IPS-18c (cell line): ENCODE measurements at regions not wholly inside any gene's neighbourhood (a gene's known extent, or its start where the extent isn't known, plus 50 kb on each side); places are given as distances from the start of the nearest gene placed in this dataset.

ENCODE experiments used
- H3K4me3 ChIP-seq: 2 replicates; pipeline ENCODE4 v1.7.0; 2013; ENCODE audit warnings: low read depth, mild to moderate bottlenecking, low read length, moderate library complexity; ENCODE audit not compliant: insufficient read depth
- H3K9me3 ChIP-seq: one replicate; pipeline ENCODE4 v1.6.1; 2013; ENCODE audit warnings: mild to moderate bottlenecking, low read length, moderate library complexity; ENCODE audit not compliant: control insufficient read depth, insufficient read depth

DNA sequence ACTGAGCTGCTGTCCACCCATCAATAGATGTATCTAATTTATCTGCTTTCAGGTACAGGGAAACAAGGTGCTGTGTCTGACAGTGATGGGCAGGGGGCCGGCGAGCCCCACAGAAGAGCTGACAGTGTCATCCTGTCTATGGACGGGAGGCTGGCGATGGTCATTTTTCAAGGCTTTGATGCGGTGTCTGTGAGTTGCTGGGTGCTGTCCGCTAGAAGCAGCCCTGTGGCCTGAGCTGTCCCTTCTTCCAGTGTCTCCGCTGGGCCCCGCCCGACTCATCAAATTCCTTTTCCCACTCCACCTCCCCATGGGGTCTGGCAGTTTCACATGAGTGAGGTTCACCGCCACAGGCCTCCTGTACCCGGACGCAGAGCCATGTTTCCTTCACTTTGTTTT lies 161.4 kb upstream of the PMEPA1 start:
- H3K4me3 ChIP-seq, result no peak overlapping the region
- no peaks in the 10 kb centered on the region for H3K9me3 ChIP-seq

DNA sequence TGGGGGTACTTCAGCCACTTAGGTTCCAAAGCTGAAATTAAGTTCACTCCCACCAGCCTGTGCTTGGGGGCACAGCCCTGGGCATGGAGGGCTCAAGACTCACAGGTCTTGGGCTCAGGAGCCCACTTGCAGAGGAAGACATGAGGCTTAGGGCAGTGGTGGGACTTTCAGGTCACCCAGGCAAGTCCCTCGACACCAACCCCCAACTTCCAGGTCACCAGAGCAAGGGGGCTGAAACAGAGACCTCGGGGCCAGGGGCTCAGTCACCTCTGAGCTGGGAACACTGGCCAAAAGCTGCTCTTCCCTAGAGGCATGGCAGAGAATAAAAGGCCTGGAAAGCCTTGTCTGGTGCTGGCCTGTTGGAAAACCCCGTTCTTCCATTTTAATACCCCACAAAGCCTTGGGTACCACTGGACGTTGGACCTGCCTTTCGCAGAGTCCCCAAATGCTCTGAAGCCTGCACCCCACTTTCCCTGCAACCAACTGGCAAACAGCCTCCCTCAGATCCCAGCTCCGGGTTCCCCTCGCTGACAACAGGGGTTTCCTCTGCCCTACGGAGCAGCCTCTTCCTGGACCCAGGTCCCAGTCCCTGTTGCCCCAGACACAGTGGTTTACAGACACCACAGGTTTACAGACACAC lies 160.9 kb upstream of the PMEPA1 start:
- H3K4me3 ChIP-seq, result no peak overlapping the region
- no peaks in the 10 kb centered on the region for H3K9me3 ChIP-seq

DNA sequence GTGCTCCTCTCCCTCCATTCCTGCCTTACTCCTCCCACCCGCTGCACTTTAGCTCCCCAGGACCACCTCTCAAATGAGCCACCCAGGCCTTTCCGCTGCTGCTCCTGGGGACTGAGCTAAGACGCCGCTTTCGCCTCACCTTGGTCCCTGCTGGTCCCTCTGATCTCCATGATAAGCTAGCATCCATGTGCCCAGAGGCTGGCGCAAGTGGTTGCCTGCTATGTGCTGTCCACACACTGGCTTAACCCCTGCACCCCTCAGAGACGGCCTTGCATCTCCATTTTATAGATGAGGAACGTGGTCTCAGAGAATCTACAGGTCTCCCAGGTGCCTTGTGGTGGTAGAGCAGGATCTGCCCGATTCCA lies 160.1 kb upstream of the PMEPA1 start:
- Histone ChIP-seq H3K9me3 (no peaks in the 10 kb centered on the region), H3K4me3 (no peak overlapping the region)

DNA sequence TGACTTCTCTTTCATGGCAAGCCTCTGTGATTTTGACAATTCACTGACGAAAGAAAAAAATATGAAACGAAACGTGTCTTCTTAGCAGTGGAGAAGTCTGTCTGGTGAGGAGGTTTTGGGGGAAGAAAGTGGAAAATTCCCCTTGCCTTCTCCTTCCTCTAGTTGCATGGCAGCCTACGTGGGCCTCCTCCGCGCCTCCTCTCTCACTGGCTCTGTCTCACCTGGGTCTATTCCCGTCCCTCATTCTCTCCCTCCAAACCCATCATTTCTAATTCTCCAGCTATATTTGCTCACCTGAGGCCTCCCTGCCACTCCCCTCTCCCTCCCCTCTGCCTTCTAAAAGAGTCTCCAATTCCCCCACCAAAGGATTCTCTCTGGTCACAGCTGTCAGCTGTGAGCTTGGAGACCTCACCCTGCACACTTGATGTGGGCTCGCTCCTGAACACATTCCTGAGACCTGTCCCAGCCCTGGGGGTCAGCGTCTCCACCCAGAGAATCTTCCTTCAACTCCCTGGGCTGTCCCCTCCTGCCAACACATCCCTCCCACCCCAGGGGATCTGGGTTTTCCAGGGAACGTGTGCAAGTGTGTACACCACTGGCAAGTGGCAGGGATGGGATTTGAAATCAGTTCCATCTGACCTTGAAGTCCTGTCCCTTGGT lies 159.6 kb upstream of the PMEPA1 start:
- H3K9me3 ChIP-seq, result no peaks in the 10 kb centered on the region
- H3K4me3 ChIP-seq, result no peak overlapping the region

DNA sequence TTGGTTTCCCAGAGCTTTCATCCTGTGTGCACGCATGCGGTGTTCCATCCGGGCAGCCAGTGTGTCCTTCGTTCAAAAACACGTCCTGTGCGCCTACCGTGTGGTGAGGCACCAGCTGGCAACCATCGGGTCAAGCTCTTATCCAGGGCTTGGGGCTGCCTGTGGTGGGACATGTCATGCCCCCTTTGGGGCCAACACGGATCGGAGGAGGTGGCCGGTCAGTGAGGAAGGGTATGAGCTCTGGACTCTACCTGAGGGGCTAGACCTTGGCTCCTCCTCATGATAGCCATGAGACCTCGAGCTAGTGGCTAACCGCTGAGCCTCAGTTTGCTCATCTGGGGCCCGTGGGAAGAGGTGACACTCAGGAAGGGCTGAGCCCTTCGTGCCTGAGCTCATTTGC lies 158.5 kb upstream of the PMEPA1 start:
- Histone ChIP-seq H3K9me3 (no peaks in the 10 kb centered on the region), H3K4me3 (no peak overlapping the region)

DNA sequence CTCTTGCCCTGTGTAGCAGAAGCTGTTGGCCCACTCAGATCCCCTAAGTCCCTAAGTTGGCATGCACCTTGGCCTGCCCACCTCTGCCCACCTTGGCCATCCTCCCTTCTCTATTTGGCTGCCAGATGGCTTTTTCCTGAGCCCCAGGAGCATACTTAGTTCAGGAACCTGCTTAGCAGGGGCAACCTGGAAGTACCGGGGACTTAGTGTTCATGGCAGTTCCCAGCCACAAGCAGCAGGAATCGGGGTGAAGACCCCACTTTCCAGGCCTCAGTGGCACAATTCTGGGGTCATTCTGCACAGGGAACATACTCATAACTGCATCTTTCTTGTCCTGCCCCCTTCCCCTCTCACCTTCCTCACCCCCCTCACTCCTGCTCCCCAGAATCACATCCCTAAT lies 158.0 kb upstream of the PMEPA1 start:
- H3K4me3 ChIP-seq, result no peak overlapping the region
- H3K9me3 ChIP-seq, result no peaks in the 10 kb centered on the region

DNA sequence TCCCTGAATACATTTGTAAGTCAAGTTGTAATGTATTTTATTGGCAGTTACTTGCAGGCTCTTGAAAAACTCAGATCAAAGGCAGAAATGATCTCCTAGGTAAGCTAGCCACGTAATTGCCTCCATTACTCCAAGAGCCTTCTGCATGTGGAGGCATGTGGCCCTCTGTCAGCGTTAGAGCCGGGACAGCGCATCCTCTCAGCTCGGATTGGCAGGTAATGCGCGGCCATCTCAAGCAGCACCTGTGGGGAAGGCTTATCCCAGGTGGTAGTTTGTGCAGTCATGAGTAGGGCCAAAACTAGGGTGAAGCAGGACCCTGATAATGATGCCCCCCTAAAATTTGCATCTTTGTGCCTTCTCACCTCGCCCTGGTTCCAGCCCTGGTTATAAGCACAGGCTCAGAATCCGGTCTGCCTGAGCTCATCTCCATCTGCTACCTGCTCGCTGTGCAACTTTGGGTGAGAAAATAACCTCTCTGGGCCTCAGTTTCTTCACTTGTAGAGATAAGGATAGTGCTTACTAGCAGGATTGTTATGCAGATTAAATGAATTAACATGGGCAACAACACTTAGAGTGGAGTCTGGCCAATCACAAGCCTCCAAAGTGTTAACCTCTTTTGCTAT lies 157.5 kb upstream of the PMEPA1 start:
- Histone ChIP-seq H3K4me3 (no peak overlapping the region), H3K9me3 (no peaks in the 10 kb centered on the region)

DNA sequence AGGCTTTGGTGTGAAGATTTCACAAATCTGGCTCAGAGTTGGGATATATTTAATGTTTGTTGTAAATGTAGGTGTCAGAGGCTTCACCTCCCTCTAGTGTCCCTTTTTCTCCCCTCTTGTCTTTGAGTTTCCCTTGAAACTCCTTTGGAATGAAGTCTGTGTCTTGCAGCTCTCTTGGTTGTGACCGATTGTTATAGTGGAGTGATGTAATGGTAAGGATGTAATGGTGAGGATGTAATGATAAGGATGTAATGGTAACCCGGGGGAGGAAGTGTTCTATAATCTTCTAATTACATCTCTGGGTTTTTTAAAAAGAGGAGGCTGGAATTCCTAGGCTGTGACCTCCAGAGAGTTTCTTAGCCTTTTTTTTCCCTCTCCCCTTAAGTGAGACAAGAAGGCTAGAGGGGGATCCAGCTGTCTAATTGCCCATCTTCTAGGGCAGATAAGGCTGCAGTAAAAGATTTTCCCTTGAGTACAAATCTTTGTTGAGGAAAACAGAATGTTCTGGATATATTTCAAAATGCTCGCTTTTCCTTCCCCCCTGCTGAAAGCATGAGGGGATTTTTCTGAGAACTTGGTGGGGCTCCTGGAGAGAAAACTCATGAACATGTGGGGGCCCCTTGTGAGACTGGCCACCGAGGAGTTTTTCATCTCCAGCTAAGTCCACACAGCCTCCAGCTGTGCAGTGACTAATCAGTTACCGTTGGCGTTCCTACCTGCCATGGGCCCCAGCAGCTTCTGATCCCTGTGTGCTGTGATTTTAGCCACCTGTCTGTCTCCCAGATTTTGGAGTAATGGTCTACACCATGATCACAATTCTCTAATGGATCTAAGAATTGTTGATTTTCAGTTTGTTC lies 156.7 kb upstream of the PMEPA1 start:
- Histone ChIP-seq H3K9me3 (no peaks in the 10 kb centered on the region), H3K4me3 (no peak overlapping the region)

DNA sequence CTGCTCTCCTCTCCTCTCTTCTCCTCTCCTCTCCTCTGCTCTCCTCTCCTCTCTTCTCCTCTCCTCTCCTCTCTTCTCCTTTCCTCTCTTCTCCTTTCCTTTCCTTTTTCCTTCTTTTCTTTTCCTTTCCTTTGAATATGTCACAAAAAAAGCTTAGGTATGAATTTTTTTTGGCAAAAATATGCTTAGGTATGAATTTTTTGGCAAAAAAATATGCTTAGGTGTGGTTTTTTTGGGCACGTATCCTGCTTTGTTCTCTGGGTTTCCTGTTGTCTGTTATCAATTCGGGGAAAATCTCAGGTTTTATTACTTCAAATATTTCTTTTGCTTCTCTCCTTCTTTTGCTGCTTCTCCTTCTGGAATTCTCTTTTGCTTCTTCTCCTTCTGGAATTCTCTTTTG lies 155.5 kb upstream of the PMEPA1 start:
- no peaks in the 10 kb centered on the region for H3K9me3 ChIP-seq
- no peak overlapping the region for H3K4me3 ChIP-seq

DNA sequence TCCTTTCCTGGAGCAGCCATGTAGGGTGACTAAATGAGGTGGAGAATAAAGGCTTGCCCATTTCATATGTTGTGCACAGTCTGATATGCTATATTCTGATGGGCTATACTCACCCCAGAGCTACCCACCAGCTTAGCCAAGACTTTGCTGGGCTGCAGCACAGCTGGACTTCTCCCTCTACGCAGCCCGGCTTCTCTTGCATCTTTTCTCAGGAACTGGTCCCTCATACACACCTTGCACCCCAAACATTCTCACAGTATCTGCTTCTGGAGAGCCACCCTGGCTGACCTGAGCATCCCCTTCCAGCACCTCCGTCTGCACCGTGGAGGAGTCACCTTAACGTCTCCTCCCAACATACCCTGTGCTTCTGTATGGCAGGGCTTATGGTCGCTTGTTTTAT lies 150.8 kb upstream of the PMEPA1 start:
- Histone ChIP-seq H3K4me3 (no peak overlapping the region), H3K9me3 (no peaks in the 10 kb centered on the region)

DNA sequence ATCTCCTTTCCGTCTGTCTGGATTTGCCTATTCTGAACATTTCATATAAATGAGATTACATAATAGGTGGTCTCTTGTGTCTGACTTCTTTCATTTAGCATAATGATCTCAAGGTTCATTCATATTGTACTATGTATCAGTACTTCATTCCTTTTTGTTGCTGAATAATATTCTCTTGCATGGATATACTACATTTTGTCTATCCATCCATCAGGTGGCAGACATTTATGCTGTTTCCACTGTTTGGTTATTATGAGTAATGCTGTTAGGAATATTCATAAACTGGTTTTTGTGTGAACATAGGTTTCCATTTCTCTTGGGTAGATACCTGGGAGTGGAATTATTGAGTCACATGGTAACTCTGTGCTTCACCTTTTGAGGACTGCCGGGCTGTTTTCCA lies 148.2 kb upstream of the PMEPA1 start:
- Histone ChIP-seq H3K9me3 (no peaks in the 10 kb centered on the region), H3K4me3 (no peak overlapping the region)

DNA sequence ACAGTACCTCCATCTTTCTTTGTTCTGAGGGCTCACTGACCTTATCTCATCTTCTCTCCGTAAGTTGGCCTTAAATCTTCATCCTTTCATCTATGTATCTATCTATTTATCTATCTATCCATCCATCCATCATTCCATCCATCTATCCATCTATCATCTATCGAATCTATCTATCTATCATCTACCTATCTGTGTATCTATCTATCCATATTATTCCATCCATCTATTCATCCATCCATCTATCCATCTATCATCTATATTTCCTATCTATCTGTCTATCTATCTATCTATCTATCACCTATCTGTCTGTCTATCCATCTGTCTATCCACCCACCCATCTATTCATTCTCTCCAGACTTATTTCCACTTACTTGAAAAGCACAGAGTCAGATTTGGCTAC lies 147.3 kb upstream of the PMEPA1 start:
- H3K9me3 ChIP-seq, result no peaks in the 10 kb centered on the region

DNA sequence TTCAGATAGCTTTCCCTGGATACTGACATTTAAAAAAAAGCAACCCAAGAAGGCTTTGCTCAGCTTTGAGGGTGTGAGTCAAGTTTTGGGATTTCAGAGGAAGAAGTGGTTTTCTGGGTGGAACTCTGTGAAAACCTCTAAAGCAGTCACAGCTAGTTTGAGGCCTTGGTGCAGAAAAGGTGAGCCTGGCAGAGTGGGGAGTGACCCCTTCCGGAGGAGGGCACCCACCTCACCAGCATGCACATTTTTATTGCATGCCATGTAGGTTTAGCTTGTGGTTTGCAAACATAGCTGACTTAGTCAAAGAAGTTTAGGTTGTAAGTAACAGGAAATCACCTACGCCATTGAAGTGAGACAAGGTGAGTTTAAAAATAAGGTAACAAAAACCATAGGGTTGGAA lies 146.8 kb upstream of the PMEPA1 start:
- Histone ChIP-seq H3K9me3 (no peaks in the 10 kb centered on the region), H3K4me3 (no peak overlapping the region)

More for the DNA sequence above, 147.3 kb upstream of the PMEPA1 start:
- H3K4me3 ChIP-seq, result no peak overlapping the region

DNA sequence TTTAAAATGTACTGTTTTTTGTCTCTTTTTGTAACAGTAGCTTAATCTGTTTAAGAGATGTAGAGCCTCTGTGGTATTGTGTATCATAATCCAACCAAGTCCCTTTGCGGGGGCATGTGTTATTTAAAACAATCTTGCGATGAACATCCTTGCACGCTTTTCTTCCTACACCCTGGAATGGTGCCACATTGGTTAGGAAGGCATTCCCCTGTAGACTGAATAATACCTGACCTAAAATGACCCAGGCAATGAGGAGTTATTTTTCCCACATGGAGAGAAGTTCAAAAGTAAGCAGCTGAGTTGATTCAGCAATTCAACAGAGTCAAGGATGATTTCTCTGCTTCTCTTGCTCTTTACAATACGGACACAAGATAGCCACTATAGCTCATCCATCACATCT lies 142.0 kb upstream of the PMEPA1 start:
- Histone ChIP-seq H3K4me3 (no peak overlapping the region), H3K9me3 (no peaks in the 10 kb centered on the region)

DNA sequence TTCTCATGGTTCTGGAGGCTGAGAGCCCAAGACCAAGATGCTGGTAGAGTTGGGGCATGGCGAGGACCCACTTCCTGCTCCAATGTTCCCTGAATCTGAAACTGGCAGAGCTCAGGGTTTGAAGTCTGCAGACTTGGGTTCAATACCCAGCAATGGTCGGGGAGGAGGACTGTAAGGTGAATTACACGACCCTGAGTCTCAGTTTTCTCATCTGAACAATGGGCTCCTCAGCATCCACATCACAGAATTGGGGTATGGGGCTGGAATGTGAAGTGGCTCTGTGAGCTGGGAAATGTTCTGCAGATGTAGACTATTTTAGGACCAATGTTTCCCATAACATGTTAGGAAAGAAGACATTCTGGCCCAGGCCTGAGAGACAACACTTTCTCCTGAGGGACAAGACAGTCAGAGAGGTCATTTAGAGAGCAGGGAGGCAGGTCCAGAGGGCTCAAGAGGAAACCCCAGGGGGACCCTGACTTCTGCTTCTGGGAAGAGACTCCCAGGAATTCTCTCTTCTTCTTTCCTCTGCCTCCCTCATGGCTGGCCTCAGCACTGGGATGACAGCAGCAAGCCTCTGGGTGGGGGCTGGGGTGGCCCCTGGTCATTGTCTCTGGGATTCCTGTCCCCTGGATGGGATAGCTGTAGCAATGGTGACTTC lies 141.3 kb upstream of the PMEPA1 start:
- Histone ChIP-seq H3K9me3 (no peaks in the 10 kb centered on the region), H3K4me3 (no peak overlapping the region)

DNA sequence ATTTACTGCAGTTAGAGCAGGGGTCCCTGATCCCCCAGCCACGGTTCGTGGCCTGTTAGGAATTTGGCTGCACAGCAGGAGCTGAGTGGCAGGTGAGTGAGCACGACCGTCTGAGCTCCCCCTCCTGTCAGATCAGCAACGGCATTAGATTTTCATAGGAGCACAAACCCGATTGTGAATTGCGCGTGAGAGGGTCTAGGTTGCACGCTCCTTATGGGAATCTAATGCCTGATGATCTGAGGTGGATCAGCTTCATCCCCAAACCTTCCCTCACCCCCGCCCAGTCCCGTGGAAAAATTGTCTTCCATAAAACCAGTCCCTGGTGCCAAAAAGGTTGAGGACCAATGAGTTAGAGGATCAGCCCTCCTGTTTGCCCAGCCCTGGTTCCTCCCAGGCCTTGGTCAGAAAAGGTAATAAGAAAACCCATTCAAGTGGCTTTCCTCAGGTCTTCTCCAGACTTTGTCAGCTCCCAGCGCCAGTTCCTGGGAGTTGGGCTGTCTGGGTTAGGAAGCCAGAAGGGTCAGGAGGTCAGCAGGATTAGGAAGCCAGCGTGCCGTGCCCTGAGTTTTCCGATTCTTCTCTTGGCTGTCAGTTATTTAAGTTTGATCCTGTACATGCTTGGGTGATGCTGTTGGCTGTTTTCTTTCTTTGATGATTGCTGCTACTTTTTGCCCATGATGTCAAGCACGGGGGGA lies 139.9 kb upstream of the PMEPA1 start:
- Histone ChIP-seq H3K4me3 (no peak overlapping the region), H3K9me3 (no peaks in the 10 kb centered on the region)

DNA sequence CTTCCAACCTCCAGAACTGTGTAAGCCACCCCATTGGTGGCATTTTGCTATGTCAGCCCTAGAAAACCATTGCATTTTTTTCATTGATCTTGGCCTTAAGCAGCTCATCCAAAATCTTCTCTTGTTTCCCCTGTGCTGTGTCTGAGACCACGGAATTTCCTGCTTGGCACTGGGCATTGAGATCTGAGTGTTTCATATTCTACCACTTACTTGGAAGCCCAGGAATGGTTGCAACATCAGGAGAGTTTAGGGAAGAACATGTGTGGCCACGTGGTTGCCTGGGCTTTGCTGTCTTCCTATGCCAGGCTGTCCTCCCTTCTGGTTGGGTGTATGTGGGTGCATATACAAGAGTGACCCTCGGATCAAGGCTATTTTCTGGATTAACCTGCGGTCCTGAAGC lies 139.3 kb upstream of the PMEPA1 start:
- Histone ChIP-seq H3K4me3 (no peak overlapping the region), H3K9me3 (no peaks in the 10 kb centered on the region)
